ENCODE measurements at regions not wholly inside any gene's neighbourhood (a gene's known extent, or its start where the extent isn't known, plus 50 kb on each side); places are given as distances from the start of the nearest gene placed in this dataset.

DNA sequence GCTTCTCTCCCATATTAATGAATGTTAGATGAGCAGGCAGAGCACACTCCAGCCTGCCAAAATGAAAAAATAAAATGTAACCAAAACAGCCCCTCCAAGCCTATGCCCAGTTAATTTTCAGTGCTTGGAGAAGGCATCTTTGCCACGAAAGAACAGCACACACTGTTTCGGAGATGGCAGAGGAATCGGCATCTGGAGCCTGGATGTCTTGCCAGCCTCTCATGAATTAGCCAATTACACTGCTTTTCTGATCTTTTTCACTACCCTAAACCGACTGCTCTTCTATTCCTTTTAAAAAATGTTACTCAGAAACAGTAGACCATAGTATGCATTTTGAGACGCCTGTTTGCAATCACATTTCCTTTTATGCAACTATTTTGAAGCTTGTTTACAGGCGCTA, 249.6 kb downstream of the TLE3 start:
- Mint-ChIP-seq H3K36me3 (ENCODE audit: unreplicated experiment) (no peaks in the 10 kb centered on the region), H3K9me3 (ENCODE audit: unreplicated experiment) (peaks cover 3% of the 10 kb centered on the region), H3K27ac (ENCODE audit: unreplicated experiment) (no peak overlapping the region), H3K27me3 (ENCODE audit: unreplicated experiment) (peaks cover 1% of the 10 kb centered on the region), H3K4me1 (ENCODE audit: low read depth, unreplicated experiment) (peaks cover 6% of the 10 kb centered on the region), H3K4me3 (ENCODE audit: unreplicated experiment) (no peak overlapping the region)
- DNase-seq, result no peak
- TF ChIP-seq, protein P1, sequence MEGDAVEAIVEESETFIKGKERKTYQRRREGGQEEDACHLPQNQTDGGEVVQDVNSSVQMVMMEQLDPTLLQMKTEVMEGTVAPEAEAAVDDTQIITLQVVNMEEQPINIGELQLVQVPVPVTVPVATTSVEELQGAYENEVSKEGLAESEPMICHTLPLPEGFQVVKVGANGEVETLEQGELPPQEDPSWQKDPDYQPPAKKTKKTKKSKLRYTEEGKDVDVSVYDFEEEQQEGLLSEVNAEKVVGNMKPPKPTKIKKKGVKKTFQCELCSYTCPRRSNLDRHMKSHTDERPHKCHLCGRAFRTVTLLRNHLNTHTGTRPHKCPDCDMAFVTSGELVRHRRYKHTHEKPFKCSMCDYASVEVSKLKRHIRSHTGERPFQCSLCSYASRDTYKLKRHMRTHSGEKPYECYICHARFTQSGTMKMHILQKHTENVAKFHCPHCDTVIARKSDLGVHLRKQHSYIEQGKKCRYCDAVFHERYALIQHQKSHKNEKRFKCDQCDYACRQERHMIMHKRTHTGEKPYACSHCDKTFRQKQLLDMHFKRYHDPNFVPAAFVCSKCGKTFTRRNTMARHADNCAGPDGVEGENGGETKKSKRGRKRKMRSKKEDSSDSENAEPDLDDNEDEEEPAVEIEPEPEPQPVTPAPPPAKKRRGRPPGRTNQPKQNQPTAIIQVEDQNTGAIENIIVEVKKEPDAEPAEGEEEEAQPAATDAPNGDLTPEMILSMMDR (IDR thresholded peaks at IDR 0.05; ENCODE audit: partially characterized antibody, unreplicated experiment), result no peak

DNA sequence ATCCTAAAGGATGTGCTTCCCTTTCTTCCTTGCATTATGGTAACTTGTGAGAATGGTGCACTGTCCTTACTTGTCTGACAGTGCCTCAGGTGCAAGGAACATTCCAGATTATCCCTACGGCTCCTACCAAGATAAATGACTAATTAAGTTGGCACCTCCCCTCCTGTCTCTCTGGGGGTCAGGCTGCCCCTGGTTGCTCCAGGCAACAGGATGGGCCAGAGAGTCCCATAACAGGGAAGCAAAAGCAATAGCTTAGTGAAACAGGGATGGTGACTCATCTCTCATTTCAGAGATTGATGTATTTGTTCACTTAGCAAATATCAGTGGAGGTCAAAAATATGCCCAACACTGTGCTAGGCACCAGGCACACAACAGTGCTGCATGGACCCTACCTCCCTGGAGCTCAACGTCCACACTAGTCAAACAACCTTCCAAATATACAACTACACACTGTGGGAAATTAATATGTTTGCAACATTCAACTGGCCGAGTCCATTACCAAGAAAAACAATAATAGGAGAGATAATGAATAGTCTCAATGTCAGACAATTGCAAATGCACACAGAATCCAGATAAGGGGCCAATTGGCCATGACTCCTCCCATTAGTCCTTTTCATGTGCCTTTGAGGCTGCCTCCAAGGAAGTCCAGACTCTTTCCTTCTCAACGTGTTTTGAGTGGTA, 249.0 kb downstream of the TLE3 start:
- H3K4me1 Mint-ChIP-seq (ENCODE audit: low read depth, unreplicated experiment), result peaks cover 3% of the 10 kb centered on the region
- DNase-seq, result no peak
- TF ChIP-seq, protein P1 (IDR thresholded peaks at IDR 0.05; ENCODE audit: partially characterized antibody, unreplicated experiment), result no peak
- no peak overlapping the region for H3K4me3 Mint-ChIP-seq (ENCODE audit: unreplicated experiment)
- no peaks in the 10 kb centered on the region for H3K36me3 Mint-ChIP-seq (ENCODE audit: unreplicated experiment)
- H3K27me3 Mint-ChIP-seq (ENCODE audit: unreplicated experiment), result peaks cover 1% of the 10 kb centered on the region
- H3K27ac Mint-ChIP-seq (ENCODE audit: unreplicated experiment), result no peak overlapping the region
- H3K9me3 Mint-ChIP-seq (ENCODE audit: unreplicated experiment), result peaks cover 4% of the 10 kb centered on the region

DNA sequence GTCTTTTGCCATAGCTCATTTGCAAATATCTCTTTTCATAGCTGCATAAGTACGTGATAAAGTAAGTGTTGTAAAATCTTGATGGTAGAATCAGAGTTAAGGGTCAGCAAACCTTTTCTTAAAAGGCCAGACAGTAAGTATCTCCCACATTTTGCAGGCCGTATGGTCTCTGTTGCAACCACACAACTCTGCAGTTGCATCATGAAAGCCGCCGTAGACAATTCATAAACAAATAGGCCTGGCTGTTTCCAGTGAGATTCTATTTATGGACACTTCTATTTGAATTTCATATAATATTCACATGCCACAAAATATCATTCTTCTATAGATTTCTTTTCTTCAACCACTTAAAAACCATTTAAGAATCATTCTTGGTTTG, 248.5 kb downstream of the TLE3 start:
- no peak overlapping the region for H3K4me3 Mint-ChIP-seq (ENCODE audit: unreplicated experiment)
- DNase-seq, result no peak
- TF ChIP-seq, protein P1 (IDR thresholded peaks at IDR 0.05; ENCODE audit: partially characterized antibody, unreplicated experiment), result no peak
- no peaks in the 10 kb centered on the region for H3K36me3 Mint-ChIP-seq (ENCODE audit: unreplicated experiment)
- H3K27me3 Mint-ChIP-seq (ENCODE audit: unreplicated experiment), result peaks cover 1% of the 10 kb centered on the region
- peaks cover 3% of the 10 kb centered on the region for H3K4me1 Mint-ChIP-seq (ENCODE audit: low read depth, unreplicated experiment)
- H3K27ac Mint-ChIP-seq (ENCODE audit: unreplicated experiment), result no peak overlapping the region
- H3K9me3 Mint-ChIP-seq (ENCODE audit: unreplicated experiment), result peaks cover 4% of the 10 kb centered on the region

DNA sequence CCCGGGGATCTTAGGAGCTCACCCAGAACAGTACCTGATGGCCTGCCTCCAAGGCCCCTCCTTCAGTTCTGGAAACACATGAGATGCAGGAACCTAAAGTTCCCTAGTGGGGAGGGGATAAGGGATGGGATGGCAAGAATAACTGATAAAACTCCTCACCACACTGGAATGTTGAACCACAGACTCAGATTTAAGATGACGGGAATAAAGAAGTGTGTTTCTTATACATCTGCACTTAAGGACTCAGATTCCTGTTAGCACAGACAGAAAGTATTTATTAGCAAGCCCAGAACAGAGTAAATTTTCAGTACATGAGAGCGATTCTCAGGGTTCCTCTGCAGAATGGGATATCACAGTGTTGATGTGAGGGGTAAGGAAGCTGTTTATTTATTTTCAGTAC, 245.2 kb downstream of the TLE3 start:
- Mint-ChIP-seq H3K4me1 (ENCODE audit: low read depth, unreplicated experiment) (peaks cover 14% of the 10 kb centered on the region), H3K27ac (ENCODE audit: unreplicated experiment) (no peak overlapping the region), H3K36me3 (ENCODE audit: unreplicated experiment) (no peaks in the 10 kb centered on the region), H3K4me3 (ENCODE audit: unreplicated experiment) (no peak overlapping the region), H3K27me3 (ENCODE audit: unreplicated experiment) (peaks cover 5% of the 10 kb centered on the region), H3K9me3 (ENCODE audit: unreplicated experiment) (peaks cover 8% of the 10 kb centered on the region)
- TF ChIP-seq, protein P1 (IDR thresholded peaks at IDR 0.05; ENCODE audit: partially characterized antibody, unreplicated experiment), result no peak
- DNase-seq, result no peak

DNA sequence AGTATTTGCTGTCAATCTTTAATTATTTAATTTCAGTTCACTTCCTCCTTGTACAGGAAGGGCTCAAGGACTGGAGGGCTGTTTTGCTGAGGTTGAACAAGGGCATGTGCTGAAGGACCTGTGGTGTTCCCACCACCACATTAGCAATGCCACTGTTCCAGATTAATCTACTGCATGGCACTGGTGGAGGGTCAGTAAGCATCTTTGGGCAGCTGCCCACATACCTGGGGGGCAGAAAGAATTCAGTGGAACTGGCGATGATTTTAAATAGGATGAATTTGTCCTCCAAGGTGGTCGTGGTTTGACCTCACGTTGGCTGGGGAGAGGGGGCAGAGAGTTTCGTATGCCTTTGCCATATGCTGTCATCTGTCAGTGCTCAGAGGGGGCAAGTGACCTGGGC, 244.8 kb downstream of the TLE3 start:
- no peak for DNase-seq
- Mint-ChIP-seq H3K4me3 (ENCODE audit: unreplicated experiment) (no peak overlapping the region), H3K27ac (ENCODE audit: unreplicated experiment) (no peak overlapping the region), H3K27me3 (ENCODE audit: unreplicated experiment) (peaks cover 7% of the 10 kb centered on the region), H3K9me3 (ENCODE audit: unreplicated experiment) (peaks cover 9% of the 10 kb centered on the region), H3K4me1 (ENCODE audit: low read depth, unreplicated experiment) (peaks cover 18% of the 10 kb centered on the region), H3K36me3 (ENCODE audit: unreplicated experiment) (no peaks in the 10 kb centered on the region)
- TF ChIP-seq, protein P1 (IDR thresholded peaks at IDR 0.05; ENCODE audit: partially characterized antibody, unreplicated experiment), result no peak

Data from glutamatergic neuron (in vitro differentiated cells).